SW480 (cell line): ENCODE measurements at regions not wholly inside any gene's neighbourhood (a gene's known extent, or its start where the extent isn't known, plus 50 kb on each side); places are given as distances from the start of the nearest gene placed in this dataset.

Source experiments
- DNase-seq: peaks from one replicate; pipeline ENCODE4 v3.0.0-alpha.2; 2016; ENCODE audit warnings: low spot score

GRCh38 chr2:30371028-30371689 lies 75.9 kb upstream of the LCLAT1 start:
- no peak for DNase-seq

DNA sequence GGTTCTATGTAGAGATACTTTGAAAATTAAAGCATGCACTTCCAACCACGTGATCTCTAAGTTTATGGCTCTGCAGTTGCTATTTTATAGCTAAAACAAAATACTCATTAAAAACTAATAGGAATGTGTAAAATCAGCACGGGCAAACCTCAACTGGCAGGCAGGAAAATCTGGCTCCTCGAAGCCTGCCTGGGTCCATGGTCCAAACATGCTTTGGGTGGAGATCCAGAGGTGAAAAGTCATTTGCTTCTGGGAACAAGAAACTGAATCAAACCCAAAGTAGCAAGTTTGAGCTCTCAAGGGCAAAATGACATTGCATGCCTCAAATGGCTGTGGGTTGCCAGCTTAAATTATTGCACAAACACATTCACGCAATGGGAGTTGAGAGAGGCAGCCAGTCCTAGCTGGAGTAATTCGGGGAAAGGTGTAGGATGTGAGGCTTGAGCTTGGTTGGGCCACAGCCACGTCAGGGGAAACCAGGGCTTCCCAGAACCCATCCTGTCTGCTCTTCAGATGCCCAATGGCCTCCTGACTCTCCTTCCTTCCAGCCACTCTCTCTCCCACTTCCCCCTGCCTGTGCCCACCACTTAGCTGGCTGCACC lies 75.2 kb upstream of the LCLAT1 start:
- DNase-seq, result no peak

- DNase-seq, result no peak
These were observed 74.2 kb upstream of the LCLAT1 start for GRCh38 chr2:30372826-30373225.

DNA sequence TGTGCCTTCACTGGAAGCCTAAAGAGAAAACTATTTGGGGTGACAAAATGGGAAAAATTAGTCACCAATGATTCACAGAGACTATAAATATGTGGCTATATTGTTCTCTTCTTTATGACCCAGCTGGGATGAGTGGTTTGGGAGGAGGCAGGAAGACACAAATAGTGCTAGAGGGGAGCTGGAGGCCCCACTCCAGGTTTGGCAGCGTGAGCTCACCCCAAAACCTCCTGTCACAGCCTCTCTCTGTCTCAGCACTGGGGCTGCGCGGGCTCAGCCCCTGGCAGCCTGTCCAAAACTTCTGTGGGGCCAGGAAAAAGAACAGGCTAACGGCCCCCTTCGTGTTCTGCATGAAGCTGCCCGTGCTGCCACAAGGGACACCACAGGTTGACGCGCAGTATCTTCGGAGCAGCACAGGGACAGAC lies 73.2 kb upstream of the LCLAT1 start:
- DNase-seq, result peak; percentile 52

- DNase-seq, result no peak
These were observed 72.7 kb upstream of the LCLAT1 start for GRCh38 chr2:30374380-30374779.

- no peak for DNase-seq
These were observed 71.1 kb upstream of the LCLAT1 start for GRCh38 chr2:30375915-30376314.

DNA sequence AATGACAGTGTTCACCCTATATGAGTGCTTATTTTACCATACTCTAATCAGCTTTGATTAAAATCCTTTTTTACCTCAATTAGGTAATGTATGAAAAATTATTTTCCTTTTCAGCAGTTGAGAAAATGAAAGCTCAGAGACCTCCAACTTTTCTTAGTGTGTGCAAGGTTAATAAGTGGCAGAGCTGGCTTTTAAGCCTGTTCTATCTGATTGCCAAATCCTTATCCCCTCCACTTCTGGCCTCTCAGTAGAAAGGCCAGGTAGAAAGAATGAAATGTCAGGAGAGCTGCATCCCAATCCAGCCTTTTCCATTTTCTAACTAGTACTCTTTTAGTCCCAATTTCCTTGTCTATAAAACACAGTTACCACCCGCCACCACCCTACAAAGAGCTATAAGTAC lies 67.6 kb upstream of the LCLAT1 start:
- DNase-seq, result no peak

DNA sequence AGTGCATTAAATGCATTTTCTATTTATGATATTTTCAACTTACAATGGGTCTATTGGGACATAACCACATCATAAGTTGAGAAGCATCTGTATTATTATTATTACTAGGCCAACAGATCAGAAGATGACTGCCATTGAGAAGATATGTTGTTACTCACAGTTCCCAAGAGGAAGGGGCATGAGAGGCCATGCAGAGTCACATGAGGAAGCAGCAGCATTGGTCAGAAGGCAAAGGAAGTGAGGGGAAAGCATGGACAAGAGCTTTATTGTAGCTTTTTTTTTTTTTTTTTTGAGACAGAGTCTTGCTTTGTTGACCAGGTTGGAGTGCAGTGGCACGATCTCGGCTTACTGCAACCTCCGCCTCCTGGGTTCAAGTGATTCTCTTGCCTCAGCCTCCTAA lies 66.2 kb upstream of the LCLAT1 start:
- DNase-seq, result no peak

GRCh38 chr2:30382162-30382783 lies 64.8 kb upstream of the LCLAT1 start:
- DNase-seq, result no peak

DNA sequence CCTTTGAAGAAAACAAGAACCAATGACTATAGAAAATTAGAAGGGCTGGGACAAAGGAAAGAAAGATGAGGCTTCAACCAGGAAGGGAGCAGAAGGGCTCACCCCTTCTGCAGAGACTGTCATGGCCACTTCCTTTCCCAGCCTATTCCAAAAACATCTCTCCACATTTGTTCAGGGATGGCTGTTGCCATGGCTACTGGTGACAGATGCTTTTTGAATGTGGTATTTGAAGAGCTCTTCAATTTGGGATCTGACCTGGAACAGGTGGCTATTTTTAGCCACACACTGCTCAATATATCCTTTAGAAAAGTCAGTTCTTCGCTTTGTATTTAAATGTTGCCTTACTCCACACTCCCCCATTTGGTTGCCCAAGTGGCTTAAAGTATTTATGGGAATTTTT lies 64.1 kb upstream of the LCLAT1 start:
- DNase-seq, result no peak

DNA sequence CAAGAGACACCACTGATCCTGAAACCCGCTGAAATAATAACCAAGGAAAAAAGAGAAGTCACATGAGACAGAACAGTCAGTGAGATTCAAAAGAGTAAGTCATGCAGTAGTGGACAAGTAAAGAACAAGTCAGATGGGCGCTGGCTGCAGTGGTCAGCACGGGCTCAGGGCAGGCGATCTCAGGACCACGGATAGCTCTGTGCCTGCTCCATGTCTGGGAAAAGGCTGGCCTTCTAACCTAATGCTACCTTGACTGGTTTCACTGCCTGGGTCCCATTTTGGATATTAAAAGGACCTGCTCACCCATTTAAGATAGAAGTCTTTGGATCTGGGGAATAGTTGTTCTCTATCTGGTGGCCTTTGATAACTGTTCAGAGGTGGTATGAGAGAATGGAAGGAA lies 61.7 kb upstream of the LCLAT1 start:
- peak; percentile 40 for DNase-seq

GRCh38 chr2:30392097-30392496 lies 54.9 kb upstream of the LCLAT1 start:
- no peak for DNase-seq

- DNase-seq, result no peak
These were observed 53.5 kb upstream of the LCLAT1 start for GRCh38 chr2:30393510-30393909.

DNA sequence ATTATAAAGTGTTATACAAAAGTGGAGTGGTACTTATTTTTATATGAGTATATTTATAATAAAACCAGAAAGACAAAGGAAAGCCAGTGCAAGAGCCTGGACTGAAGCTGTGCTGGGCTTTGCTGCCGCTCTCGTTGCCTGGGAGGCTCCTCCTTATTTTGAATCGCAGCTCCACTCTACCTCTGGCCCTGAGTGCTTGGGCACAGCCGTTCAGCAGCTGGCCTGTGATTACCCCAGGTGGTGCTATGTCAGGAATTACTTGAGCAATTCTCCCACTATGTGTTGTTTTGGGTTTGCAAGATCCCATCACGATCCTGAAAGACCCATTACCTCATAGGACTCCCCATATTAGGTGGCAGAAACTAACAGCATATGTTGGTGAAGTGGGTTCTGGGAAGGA lies 53.0 kb upstream of the LCLAT1 start:
- no peak for DNase-seq

GRCh38 chr2:30396436-30397232 lies 50.4 kb upstream of the LCLAT1 start:
- DNase-seq, result no peak
